ENCODE measurements at regions not wholly inside any gene's neighbourhood (a gene's known extent, or its start where the extent isn't known, plus 50 kb on each side); places are given as distances from the start of the nearest gene placed in this dataset.

- Histone ChIP-seq H3K9ac (ENCODE audit: insufficient read depth in 1 of 2, low read depth in 2 of 2, low read length in 2 of 2) (no peak overlapping the region), H3K4me3 (no peak overlapping the region), H3K36me3 (ENCODE audit: control insufficient read depth, insufficient read depth, low read length) (no peaks in the 10 kb centered on the region), H3K4me2 (ENCODE audit: insufficient read depth, low read length) (no peak overlapping the region), H3K27ac (ENCODE audit: extremely low read depth, low read depth, low read length) (no peak overlapping the region), H3K79me2 (ENCODE audit: control insufficient read depth, insufficient read depth, low read length) (no peaks in the 10 kb centered on the region), H3K9me3 (replicated peaks; ENCODE audit: control insufficient read depth, insufficient read depth, low read depth, low read length) (no peaks in the 10 kb centered on the region), H2AFZ (ENCODE audit: low read depth, low read length) (no peak overlapping the region), H3K27me3 (ENCODE audit: control insufficient read depth in 2 of 2, insufficient read depth in 2 of 2, low read length in 2 of 2) (no peaks in the 10 kb centered on the region), H3K9me1 (ENCODE audit: control insufficient read depth, insufficient read depth, low read length) (no peaks in the 10 kb centered on the region), H3K4me1 (replicated peaks in 1 of 2; ENCODE audit: control insufficient read depth in 2 of 2, insufficient read depth in 2 of 2, low read length in 2 of 2) (no peaks in the 10 kb centered on the region), H4K20me1 (replicated peaks; ENCODE audit: control insufficient read depth, insufficient read depth, low read length) (no peaks in the 10 kb centered on the region)
- in situ Hi-C loops (cut with MboI) (no loop called here), intact Hi-C loops (cut with micrococcal nuclease) (no loop called here)
- WGBS (ENCODE audit: insufficient coverage, low coverage, missing lambda C conversion rate): 0% methylated on average over 2 of the region's 2 CpGs
- ChIA-PET CTCF (ENCODE audit: low intra/inter-chr PET ratio) (no interaction called here), POLR2A (no interaction called here)
- FAIRE-seq (no peak), DNase-seq (ENCODE audit: extremely low read depth in 1 of 4, low spot score in 3 of 4) (no peak), ATAC-seq (no peak)
- BruUV-seq (replicated peaks): no TSS peak
- TF ChIP-seq CBX5 (IDR thresholded peaks at IDR 0.05; ENCODE audit: borderline replicate concordance, low read depth) (no peak), RNF2 (IDR thresholded peaks at IDR 0.05) (no peak), HMG20A (CRISPR knock-in tag; conservative IDR thresholded peaks at IDR 0.05) (no peak), CEBPB (tag; IDR thresholded peaks at IDR 0.05) (peak; percentile 29; the same call in 1 of the 2 replicates), DIDO1 (tag; IDR thresholded peaks at IDR 0.05; ENCODE audit: low read depth) (no peak), HSF4 (CRISPR knock-in tag; IDR thresholded peaks at IDR 0.05; ENCODE audit: borderline replicate concordance) (no peak), RAD21 (CRISPR knock-in tag; conservative IDR thresholded peaks at IDR 0.05 in 1 of 2, IDR thresholded peaks at IDR 0.05 in 1 of 2) (no peak), CEBPG (CRISPR knock-in tag; IDR thresholded peaks at IDR 0.05) (no peak), CEBPG (tag; conservative IDR thresholded peaks at IDR 0.05 in 1 of 2, IDR thresholded peaks at IDR 0.05 in 1 of 2) (peak; percentile 36 to 83; a peak in 3 of 4 replicates), JUND (IDR thresholded peaks at IDR 0.05; ENCODE audit: borderline replicate concordance, low read depth, low read length) (no peak), JUND (tag; IDR thresholded peaks at IDR 0.05; ENCODE audit: borderline replicate concordance, low read depth, low read length) (no peak), POU5F1 (IDR thresholded peaks at IDR 0.05; ENCODE audit: borderline replicate concordance, low read depth, low read length, partially characterized antibody) (no peak), SRSF7 (optimal IDR thresholded peaks at IDR 0.05; ENCODE audit: low read depth, low read length) (no peak), EHMT2 (IDR thresholded peaks at IDR 0.05) (no peak), MBD1 (CRISPR knock-in tag; IDR thresholded peaks at IDR 0.05) (no peak)
- TF ChIP-seq, protein P1, sequence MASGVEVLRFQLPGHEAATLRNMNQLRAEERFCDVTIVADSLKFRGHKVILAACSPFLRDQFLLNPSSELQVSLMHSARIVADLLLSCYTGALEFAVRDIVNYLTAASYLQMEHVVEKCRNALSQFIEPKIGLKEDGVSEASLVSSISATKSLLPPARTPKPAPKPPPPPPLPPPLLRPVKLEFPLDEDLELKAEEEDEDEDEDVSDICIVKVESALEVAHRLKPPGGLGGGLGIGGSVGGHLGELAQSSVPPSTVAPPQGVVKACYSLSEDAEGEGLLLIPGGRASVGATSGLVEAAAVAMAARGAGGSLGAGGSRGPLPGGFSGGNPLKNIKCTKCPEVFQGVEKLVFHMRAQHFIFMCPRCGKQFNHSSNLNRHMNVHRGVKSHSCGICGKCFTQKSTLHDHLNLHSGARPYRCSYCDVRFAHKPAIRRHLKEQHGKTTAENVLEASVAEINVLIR (CRISPR knock-in tag; IDR thresholded peaks at IDR 0.05): no peak
- TF ChIP-seq, protein P2, sequence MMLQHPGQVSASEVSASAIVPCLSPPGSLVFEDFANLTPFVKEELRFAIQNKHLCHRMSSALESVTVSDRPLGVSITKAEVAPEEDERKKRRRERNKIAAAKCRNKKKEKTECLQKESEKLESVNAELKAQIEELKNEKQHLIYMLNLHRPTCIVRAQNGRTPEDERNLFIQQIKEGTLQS (IDR thresholded peaks at IDR 0.05): peak; percentile 55; the same call in 1 of the 2 replicates
- TF ChIP-seq, protein P2 (CRISPR knock-in tag; conservative IDR thresholded peaks at IDR 0.05): no peak
Measured at GRCh38 chr9:99721898-99722297, 99.8 kb upstream of the NR4A3 start.
